Activated naive CD8-positive, alpha-beta T cell treated with anti-CD3 and anti-CD28 coated beads, Interleukin-2, amount 10 ng/mL, durations not matched to agents 7 days and 5 days (primary cell): ENCODE measurements at regions not wholly inside any gene's neighbourhood (a gene's known extent, or its start where the extent isn't known, plus 50 kb on each side); places are given as distances from the start of the nearest gene placed in this dataset.

ENCODE experiments used
- ATAC-seq: fragments of 150-1000 bp; cut with Tn5 transposase; one replicate; pipeline ENCODE4 v1.10.0; 2021; ENCODE audit warnings: low read depth, moderate library complexity
- POLR2A ChIA-PET: fragments of 350-600 bp; sonication (Branson Sonifier 250); formaldehyde crosslinking; loops from one replicate; lab custom pipeline; 2021; ENCODE audit warnings: antibody characterized with exemption; lab: Charles Lee
- DNase-seq: peaks from one replicate; pipeline ENCODE4 v3.0.0; 2021
- H3K27ac Mint-ChIP-seq: one replicate; pipeline ENCODE4 v1.8.0; 2022; ENCODE audit warnings: mild to moderate bottlenecking, mixed read lengths
- H3K27me3 Mint-ChIP-seq: one replicate; pipeline ENCODE4 v1.8.0; 2022; ENCODE audit warnings: mild to moderate bottlenecking, moderate library complexity, mixed read lengths
- H3K36me3 Mint-ChIP-seq: one replicate; pipeline ENCODE4 v1.8.0; 2021; ENCODE audit warnings: mild to moderate bottlenecking, mixed read lengths
- H3K4me1 Mint-ChIP-seq: one replicate; pipeline ENCODE4 v1.8.0; 2021; ENCODE audit warnings: mixed read lengths
- H3K4me3 Mint-ChIP-seq: one replicate; pipeline ENCODE4 v1.8.0; 2022; ENCODE audit warnings: mild to moderate bottlenecking, moderate library complexity, mixed read lengths
- H3K9me3 Mint-ChIP-seq: one replicate; pipeline ENCODE4 v1.8.0; 2021; ENCODE audit warnings: mixed read lengths

- DNase-seq (no peak), ATAC-seq (peak; percentile 52)
- Mint-ChIP-seq H3K4me3 (no peak overlapping the region), H3K9me3 (no peaks in the 10 kb centered on the region), H3K27me3 (no peaks in the 10 kb centered on the region), H3K36me3 (no peaks in the 10 kb centered on the region), H3K27ac (no peak overlapping the region), H3K4me1 (no peaks in the 10 kb centered on the region)
- POLR2A ChIA-PET: no interaction called here
These were observed 771.3 kb downstream of the RAB28 start for GRCh38 chr4:12712648-12713339.

- ATAC-seq: no peak
- H3K4me1 Mint-ChIP-seq: no peaks in the 10 kb centered on the region
- no peak for DNase-seq
- POLR2A ChIA-PET: no interaction called here
- no peak overlapping the region for H3K27ac Mint-ChIP-seq
- no peaks in the 10 kb centered on the region for H3K9me3 Mint-ChIP-seq
- no peak overlapping the region for H3K4me3 Mint-ChIP-seq
- no peaks in the 10 kb centered on the region for H3K27me3 Mint-ChIP-seq
- no peaks in the 10 kb centered on the region for H3K36me3 Mint-ChIP-seq
These were observed 776.6 kb downstream of the RAB28 start for GRCh38 chr4:12707381-12708175.

DNA sequence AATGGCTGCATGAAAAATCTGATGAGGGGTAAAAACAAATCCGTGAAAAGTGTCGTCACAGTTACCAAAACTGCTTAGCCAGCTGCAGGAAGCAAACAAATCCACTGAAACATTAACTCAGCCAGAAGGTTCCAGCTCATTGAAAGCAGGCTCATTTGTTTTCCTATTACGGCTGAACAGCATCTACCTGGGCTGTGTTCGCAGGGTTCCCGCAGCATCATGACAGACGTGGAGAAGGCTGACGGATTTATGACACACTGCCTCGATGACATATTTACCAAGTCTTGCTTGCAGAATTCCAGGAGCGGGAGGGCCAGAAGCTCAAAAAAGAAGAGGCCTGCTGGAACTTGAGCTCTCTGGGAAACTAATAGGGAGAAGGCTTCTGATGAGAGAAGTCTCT is 781.1 kb downstream of the RAB28 start:
- no peak for DNase-seq
- H3K27me3 Mint-ChIP-seq: no peaks in the 10 kb centered on the region
- no peak overlapping the region for H3K27ac Mint-ChIP-seq
- H3K9me3 Mint-ChIP-seq: no peaks in the 10 kb centered on the region
- no peaks in the 10 kb centered on the region for H3K4me1 Mint-ChIP-seq
- ATAC-seq: no peak
- POLR2A ChIA-PET: no interaction called here
- H3K4me3 Mint-ChIP-seq: no peak overlapping the region
- H3K36me3 Mint-ChIP-seq: no peaks in the 10 kb centered on the region

GRCh38 chr4:12701384-12701783 is 782.8 kb downstream of the RAB28 start:
- no peaks in the 10 kb centered on the region for H3K9me3 Mint-ChIP-seq
- no peak overlapping the region for H3K27ac Mint-ChIP-seq
- DNase-seq: no peak
- POLR2A ChIA-PET: no interaction called here
- H3K4me1 Mint-ChIP-seq: no peaks in the 10 kb centered on the region
- no peak for ATAC-seq
- no peaks in the 10 kb centered on the region for H3K27me3 Mint-ChIP-seq
- H3K36me3 Mint-ChIP-seq: no peaks in the 10 kb centered on the region
- no peak overlapping the region for H3K4me3 Mint-ChIP-seq

- Mint-ChIP-seq H3K27ac (no peak overlapping the region), H3K9me3 (no peaks in the 10 kb centered on the region), H3K4me1 (no peaks in the 10 kb centered on the region), H3K27me3 (no peaks in the 10 kb centered on the region), H3K4me3 (no peak overlapping the region), H3K36me3 (no peaks in the 10 kb centered on the region)
- DNase-seq (no peak), ATAC-seq (no peak)
- POLR2A ChIA-PET: no interaction called here
These were observed 786.2 kb downstream of the RAB28 start for GRCh38 chr4:12697970-12698369.

DNA sequence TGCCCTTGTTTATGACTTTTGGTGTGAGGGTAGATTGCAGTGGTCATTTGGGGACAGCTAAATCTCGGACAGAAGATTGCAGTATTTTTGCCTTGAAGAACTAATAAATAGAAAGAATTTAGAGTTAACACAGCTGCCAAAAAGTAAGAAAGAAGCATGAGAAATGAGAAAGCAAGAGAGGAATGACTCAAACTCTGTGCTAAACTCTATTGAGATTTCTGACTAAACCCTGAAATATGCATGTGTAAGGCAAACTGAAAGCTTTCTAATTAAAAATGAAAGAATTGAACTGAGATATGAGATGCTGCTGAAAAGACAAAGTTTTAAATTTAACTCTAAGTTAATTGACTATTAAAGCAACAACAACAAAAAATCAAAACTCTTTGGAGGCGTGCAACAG is 791.3 kb downstream of the RAB28 start:
- no peak for DNase-seq
- ATAC-seq: no peak
- Mint-ChIP-seq H3K36me3 (no peaks in the 10 kb centered on the region), H3K9me3 (no peaks in the 10 kb centered on the region), H3K27ac (no peak overlapping the region), H3K4me1 (no peaks in the 10 kb centered on the region), H3K4me3 (no peak overlapping the region), H3K27me3 (no peaks in the 10 kb centered on the region)
- POLR2A ChIA-PET: no interaction called here

- no peak overlapping the region for H3K27ac Mint-ChIP-seq
- POLR2A ChIA-PET: no interaction called here
- no peak overlapping the region for H3K4me3 Mint-ChIP-seq
- H3K9me3 Mint-ChIP-seq: no peaks in the 10 kb centered on the region
- H3K4me1 Mint-ChIP-seq: no peaks in the 10 kb centered on the region
- ATAC-seq (no peak), DNase-seq (no peak)
- no peaks in the 10 kb centered on the region for H3K36me3 Mint-ChIP-seq
- no peaks in the 10 kb centered on the region for H3K27me3 Mint-ChIP-seq
These were observed 793.0 kb downstream of the RAB28 start for GRCh38 chr4:12691168-12691567.

DNA sequence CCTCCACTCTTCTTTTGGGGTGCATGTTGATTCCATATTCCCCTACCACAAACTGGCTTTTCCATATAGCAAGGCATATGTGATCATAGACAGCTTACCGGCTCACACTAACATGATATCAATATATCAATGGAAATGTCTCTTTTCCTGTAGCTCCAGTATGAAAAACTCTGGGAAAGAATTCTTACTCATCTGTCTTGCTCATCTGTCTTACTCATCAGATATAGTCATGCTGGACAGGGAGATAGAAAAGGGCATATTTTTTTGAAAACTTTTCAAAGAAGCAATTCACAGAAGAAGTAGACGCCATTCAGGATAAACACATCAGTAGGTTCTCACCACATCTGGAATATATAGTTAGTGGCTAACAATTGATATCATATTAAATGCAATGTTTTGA is 794.7 kb downstream of the RAB28 start:
- Mint-ChIP-seq H3K27me3 (no peaks in the 10 kb centered on the region), H3K36me3 (no peaks in the 10 kb centered on the region), H3K27ac (no peak overlapping the region), H3K9me3 (no peaks in the 10 kb centered on the region), H3K4me3 (no peak overlapping the region), H3K4me1 (no peaks in the 10 kb centered on the region)
- POLR2A ChIA-PET: no interaction called here
- DNase-seq (no peak), ATAC-seq (no peak)

- no peak for DNase-seq
- Mint-ChIP-seq H3K9me3 (peaks cover 5% of the 10 kb centered on the region), H3K27ac (no peak overlapping the region), H3K4me1 (no peaks in the 10 kb centered on the region), H3K27me3 (no peaks in the 10 kb centered on the region), H3K36me3 (no peaks in the 10 kb centered on the region), H3K4me3 (no peak overlapping the region)
- no peak for ATAC-seq
- POLR2A ChIA-PET: no interaction called here
These were observed 804.9 kb downstream of the RAB28 start for GRCh38 chr4:12679217-12679616.

GRCh38 chr4:12674184-12674583 is 810.0 kb downstream of the RAB28 start:
- ATAC-seq: no peak
- no peaks in the 10 kb centered on the region for H3K36me3 Mint-ChIP-seq
- POLR2A ChIA-PET: no interaction called here
- H3K4me1 Mint-ChIP-seq: no peaks in the 10 kb centered on the region
- H3K27ac Mint-ChIP-seq: no peak overlapping the region
- no peak overlapping the region for H3K4me3 Mint-ChIP-seq
- no peaks in the 10 kb centered on the region for H3K27me3 Mint-ChIP-seq
- peaks cover 9% of the 10 kb centered on the region for H3K9me3 Mint-ChIP-seq
- DNase-seq: no peak

GRCh38 chr4:12672303-12672702 is 811.8 kb downstream of the RAB28 start:
- Mint-ChIP-seq H3K4me1 (no peaks in the 10 kb centered on the region), H3K4me3 (no peak overlapping the region), H3K9me3 (peaks cover 9% of the 10 kb centered on the region), H3K27ac (no peak overlapping the region), H3K27me3 (no peaks in the 10 kb centered on the region), H3K36me3 (no peaks in the 10 kb centered on the region)
- no peak for ATAC-seq
- DNase-seq: no peak
- POLR2A ChIA-PET: no interaction called here

DNA sequence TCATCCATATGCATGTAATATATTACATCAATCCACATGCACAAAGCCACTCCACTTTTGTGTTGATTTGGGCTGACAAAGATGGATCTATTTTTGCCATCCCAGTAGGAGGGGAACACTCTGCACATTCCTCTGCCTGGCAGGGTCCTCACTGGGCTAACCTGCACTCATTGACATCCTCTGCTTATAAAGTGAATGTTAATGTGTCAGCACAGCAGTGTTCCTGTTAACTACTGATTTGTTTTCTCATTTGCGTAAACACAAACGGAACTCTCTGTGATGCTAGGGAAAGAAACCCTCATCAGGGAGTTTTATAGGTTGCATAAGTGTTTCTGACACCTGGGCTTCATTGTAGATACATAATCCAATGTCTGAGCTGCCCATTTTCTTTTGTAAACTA is 826.0 kb downstream of the RAB28 start:
- POLR2A ChIA-PET: no interaction called here
- peaks cover 2% of the 10 kb centered on the region for H3K9me3 Mint-ChIP-seq
- H3K27me3 Mint-ChIP-seq: no peaks in the 10 kb centered on the region
- no peaks in the 10 kb centered on the region for H3K36me3 Mint-ChIP-seq
- no peak overlapping the region for H3K27ac Mint-ChIP-seq
- H3K4me3 Mint-ChIP-seq: no peak overlapping the region
- H3K4me1 Mint-ChIP-seq: no peaks in the 10 kb centered on the region
- DNase-seq (no peak), ATAC-seq (no peak)

GRCh38 chr4:12651876-12652275 is 832.3 kb downstream of the RAB28 start:
- no peaks in the 10 kb centered on the region for H3K4me1 Mint-ChIP-seq
- DNase-seq (no peak), ATAC-seq (no peak)
- no peaks in the 10 kb centered on the region for H3K9me3 Mint-ChIP-seq
- peaks cover 1% of the 10 kb centered on the region for H3K27me3 Mint-ChIP-seq
- no peak overlapping the region for H3K4me3 Mint-ChIP-seq
- H3K36me3 Mint-ChIP-seq: no peaks in the 10 kb centered on the region
- POLR2A ChIA-PET: no interaction called here
- no peak overlapping the region for H3K27ac Mint-ChIP-seq

DNA sequence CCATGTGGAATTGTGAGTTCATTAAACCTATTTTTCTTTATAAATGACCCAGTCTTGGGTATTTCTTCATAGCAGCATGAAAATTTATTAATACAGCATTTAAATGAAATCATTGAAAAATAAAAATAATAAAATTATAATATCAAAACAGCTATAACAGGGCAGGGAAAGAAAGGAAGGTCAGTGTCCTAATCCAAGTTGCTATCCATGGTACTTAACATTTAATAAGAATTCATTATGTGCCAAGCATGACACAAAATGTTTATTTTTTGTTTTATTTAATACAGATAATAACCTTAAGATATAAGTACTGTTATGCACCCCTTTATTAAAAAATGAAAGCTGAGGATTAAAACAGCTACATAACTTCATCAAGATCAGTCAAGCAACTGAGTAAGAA is 838.4 kb downstream of the RAB28 start:
- ATAC-seq: no peak
- no peaks in the 10 kb centered on the region for H3K36me3 Mint-ChIP-seq
- H3K27ac Mint-ChIP-seq: no peak overlapping the region
- no peak for DNase-seq
- H3K4me3 Mint-ChIP-seq: no peak overlapping the region
- no peaks in the 10 kb centered on the region for H3K9me3 Mint-ChIP-seq
- H3K4me1 Mint-ChIP-seq: no peaks in the 10 kb centered on the region
- POLR2A ChIA-PET: no interaction called here
- peaks cover 1% of the 10 kb centered on the region for H3K27me3 Mint-ChIP-seq
